GM12892 (cell line): ENCODE measurements at regions not wholly inside any gene's neighbourhood (a gene's known extent, or its start where the extent isn't known, plus 50 kb on each side); places are given as distances from the start of the nearest gene placed in this dataset.
"Not testable (repeated sequence)": the region's sequence is repeated elsewhere in the genome, so short reads cannot be mapped to it uniquely, and the experiment has no call there.

ENCODE experiments used
- DNase-seq: peaks from one replicate; pipeline ENCODE4 v3.0.0; 2011; ENCODE audit not compliant: insufficient read length
- FAIRE-seq: peaks from 2 replicates; lab custom pipeline; 2011; peaks lifted over from hg19 to GRCh38; lab: Jason Lieb, UNC
- POLR2A ChIP-seq: IDR thresholded peaks from 2 replicates; pipeline ENCODE4 v1.6.1; 2011; ENCODE audit warnings: low read depth, low read length, control low read depth
- POLR2AphosphoS5 ChIP-seq: IDR thresholded peaks from 2 replicates; pipeline ENCODE4 v1.6.1; 2011; ENCODE audit warnings: low read depth, low read length, control low read depth
- TAF1 ChIP-seq: IDR thresholded peaks from 2 replicates; pipeline ENCODE4 v1.6.1; 2011; ENCODE audit warnings: low read depth, mild to moderate bottlenecking, control low read depth, low read length, borderline replicate concordance

GRCh38 chr5:159673538-159673937 lies 242.7 kb upstream of the ADRA1B start:
- DNase-seq (no peak), FAIRE-seq (peak; percentile 5)
- TF ChIP-seq POLR2A (no peak), TAF1 (no peak), POLR2AphosphoS5 (no peak)

GRCh38 chr5:159678657-159679392 lies 237.5 kb upstream of the ADRA1B start:
- DNase-seq (no peak), FAIRE-seq (no peak)
- TF ChIP-seq POLR2A: no peak
- no peak for TF ChIP-seq POLR2AphosphoS5
- no peak for TF ChIP-seq TAF1

GRCh38 chr5:159680095-159680494 lies 236.2 kb upstream of the ADRA1B start:
- TF ChIP-seq TAF1 (no peak), POLR2A (no peak), POLR2AphosphoS5 (no peak)
- DNase-seq: no peak
- FAIRE-seq: no peak

- no peak for DNase-seq
- TF ChIP-seq POLR2A (no peak), POLR2AphosphoS5 (no peak), TAF1 (no peak)
- FAIRE-seq: no peak
Measured at GRCh38 chr5:159681661-159682060, 234.6 kb upstream of the ADRA1B start.

- DNase-seq (no peak), FAIRE-seq (no peak)
- TF ChIP-seq POLR2AphosphoS5 (no peak), POLR2A (no peak), TAF1 (no peak)
Measured at GRCh38 chr5:159682623-159683022, 233.7 kb upstream of the ADRA1B start.

- FAIRE-seq, DNase-seq: not testable (repeated sequence)
Measured at GRCh38 chr5:159687892-159688291, 228.4 kb upstream of the ADRA1B start.

- no peak for FAIRE-seq
- no peak for DNase-seq
- TF ChIP-seq POLR2AphosphoS5 (no peak), TAF1 (no peak), POLR2A (no peak)
Measured at GRCh38 chr5:159695741-159696294, 220.5 kb upstream of the ADRA1B start.

- TF ChIP-seq POLR2AphosphoS5 (no peak), POLR2A (no peak), TAF1 (no peak)
Measured at GRCh38 chr5:159697530-159697929, 218.8 kb upstream of the ADRA1B start.

GRCh38 chr5:159698322-159698721 lies 218.0 kb upstream of the ADRA1B start:
- TF ChIP-seq TAF1 (no peak), POLR2A (no peak), POLR2AphosphoS5 (no peak)
- DNase-seq: no peak
- no peak for FAIRE-seq

More at GRCh38 chr5:159697530-159697929, 218.8 kb upstream of the ADRA1B start:
- FAIRE-seq (no peak), DNase-seq (no peak)

GRCh38 chr5:159700016-159700415 lies 216.3 kb upstream of the ADRA1B start:
- DNase-seq (no peak), FAIRE-seq (no peak)
- TF ChIP-seq POLR2AphosphoS5 (no peak), POLR2A (no peak), TAF1 (no peak)

- TF ChIP-seq POLR2AphosphoS5: no peak
- TF ChIP-seq TAF1: no peak
- FAIRE-seq (no peak), DNase-seq (no peak)
Measured at GRCh38 chr5:159702301-159702700, 214.0 kb upstream of the ADRA1B start.

- TF ChIP-seq POLR2AphosphoS5 (no peak), TAF1 (no peak), POLR2A (no peak)
- FAIRE-seq (no peak), DNase-seq (no peak)
Measured at GRCh38 chr5:159702826-159703225, 213.5 kb upstream of the ADRA1B start.

- no peak for FAIRE-seq
Measured at GRCh38 chr5:159704160-159704559, 212.1 kb upstream of the ADRA1B start.

More at GRCh38 chr5:159704160-159704559, 212.1 kb upstream of the ADRA1B start:
- no peak for DNase-seq
- no peak for TF ChIP-seq TAF1
- no peak for TF ChIP-seq POLR2AphosphoS5
- no peak for TF ChIP-seq POLR2A
